Gastroesophageal sphincter (tissue), 3 donors: ENCODE measurements at regions not wholly inside any gene's neighbourhood (a gene's known extent, or its start where the extent isn't known, plus 50 kb on each side); places are given as distances from the start of the nearest gene placed in this dataset.

Source experiments
- CTCF ChIP-seq, 4 experiments: fragments of 200-600 bp in 2 of 4; fragments of 450-650 bp in 2 of 4; sonication (generic) in 1 of 4; IDR thresholded peaks; one replicate each; pipeline ENCODE4 v1.5.1; 2017 to 2019; ENCODE audit warnings: antibody characterized with exemption in 4 of 4, mild to moderate bottlenecking in 2 of 4, moderate library complexity in 2 of 4
- EP300 ChIP-seq: sonication (generic); formaldehyde crosslinking; IDR thresholded peaks from one replicate; pipeline ENCODE4 v1.6.1; 2017; ENCODE audit warnings: antibody characterized with exemption, mild to moderate bottlenecking
- POLR2A ChIP-seq, 2 donors: fragments of 450-650 bp; IDR thresholded peaks; one replicate each; pipeline ENCODE4 v1.6.1; 2017; ENCODE audit warnings: antibody characterized with exemption in 2 of 2, mild to moderate bottlenecking in 2 of 2, moderate library complexity in 1 of 2

- TF ChIP-seq CTCF (IDR thresholded peaks at IDR 0.05) (no peak), POLR2A (IDR thresholded peaks at IDR 0.05) (no peak), EP300 (no peak)
These were observed 418.0 kb upstream of the PROX1 start for GRCh38 chr1:213569816-213570150.
